Heart right ventricle (tissue), 16 donors: ENCODE measurements at regions not wholly inside any gene's neighbourhood (a gene's known extent, or its start where the extent isn't known, plus 50 kb on each side); places are given as distances from the start of the nearest gene placed in this dataset.
A peak's percentile ranks its signal among the peaks of the same experiment; 100 is the strongest.

Experiments used
- ATAC-seq, 8 donors: fragments of 200-7000 bp; cut with Tn5 transposase; one replicate each; pipeline ENCODE4 v1.9.1; 2020; ENCODE audit warnings: mild to moderate bottlenecking in 8 of 8, moderate library complexity in 8 of 8, moderate number of reproducible peaks in 1 of 8
- DNase-seq, 2 donors: peaks; one replicate each; pipeline ENCODE4 v3.0.0-alpha.2; 2020
- H3K27ac ChIP-seq, 10 donors: fragments of 200-600 bp; sonication (generic) in 2 of 10; one replicate each; pipeline versions ENCODE4 v1.5.0 to v1.8.0; 2020 to 2022; ENCODE audit warnings: mild to moderate bottlenecking in 3 of 10
- H3K27me3 ChIP-seq, 7 donors: fragments of 200-600 bp; one replicate each; pipeline ENCODE4 v1.8.0; 2021 to 2022; ENCODE audit warnings: mild to moderate bottlenecking in 2 of 7
- H3K36me3 ChIP-seq, 9 donors: fragments of 200-600 bp; sonication (generic) in 1 of 9; one replicate each; pipeline versions ENCODE4 v1.5.0 to v1.8.0; 2020 to 2022; ENCODE audit warnings: mild to moderate bottlenecking in 2 of 9
- H3K4me1 ChIP-seq, 9 donors: fragments of 200-600 bp; sonication (generic) in 1 of 9; one replicate each; pipeline versions ENCODE4 v1.5.0 to v1.8.0; 2020 to 2022; ENCODE audit warnings: mild to moderate bottlenecking in 4 of 9
- H3K4me3 ChIP-seq, 10 donors: fragments of 200-600 bp; sonication (generic) in 2 of 10; one replicate each; pipeline versions ENCODE4 v1.5.0 to v1.8.0; 2020 to 2022; ENCODE audit warnings: mild to moderate bottlenecking in 7 of 10, moderate library complexity in 2 of 10
- H3K9me3 ChIP-seq, 11 donors: fragments of 200-600 bp in 10 of 11; sonication (generic) in 2 of 11; one replicate each; pipeline versions ENCODE4 v1.5.0 to v1.8.0; 2013 to 2022; ENCODE audit warnings: mild to moderate bottlenecking in 2 of 11, control low read depth in 1 of 11, moderate library complexity in 1 of 11
- CTCF ChIP-seq, 9 donors: fragments of 200-600 bp; sonication (generic) in 2 of 9; IDR thresholded peaks; one replicate each; pipeline versions ENCODE4 v1.5.0 to v1.8.0; 2021 to 2022; ENCODE audit warnings: antibody characterized with exemption in 9 of 9, mild to moderate bottlenecking in 5 of 9, moderate library complexity in 1 of 9
- WGBS, 2 donors: extraction: QIAGEN DNeasy Blood & Tissue Kit; methylation state at CpG; one replicate each; pipeline ENCODE4 v1.1.7; 2013; ENCODE audit warnings: inconsistent platforms in 1 of 2; 5-methylcytosine and 5-hydroxymethylcytosine counted together
- intact Hi-C, 10 donors: fragments of 100-400 bp; cut with DNase I; formaldehyde crosslinking; loops; one replicate each; pipeline versions ENCODE4 v1.11.1 to v1.14.2; 2022
- donor health status: Arrhythmogenic right ventricular cardiomyopathy.
- donor health status: ischemic (EF 13 %, LVEDD 7.1; RV severe dilation, severe dysfunction).
- donor health status: healthy with polysubstance abuse.
- donor health status: DM: no; HTN: yes; CAD: no.
- donor health status: DM: no; HTN: no; CAD: no.
- donor health status: ischemic (EF 25% LVEDD 6.9; RV normal size, moderate dysfunction).
- donor health status: ischemic (EF 25% LVEDD 5.7; RV mildly dilated, moderate dysfunction).
- donor health status: healthy.
- donor health status: DM: yes; HTN: yes; CAD: no.
- donor health status: Ischemic cardiomyopathy.
- donor health status: ischemic (EF 35%, LVEDD 5.7; RV mildly dilated, moderate dysfunction).
- donor health status: nonischemic (EF 11% LVEDD 7.7; RV severe dilation, severe dysfunction).
- donor health status: DM: yes; HTN: yes; CAD: no.
- donor health status: PGD.
- donor health status: ischemic (EF 29% LVEDD 5.4; RV normal size, mild dysfunction).
- donor health status: nonischemic (EF 23%, LVEDD 6.1; RV moderate dilation, normal function).

DNA sequence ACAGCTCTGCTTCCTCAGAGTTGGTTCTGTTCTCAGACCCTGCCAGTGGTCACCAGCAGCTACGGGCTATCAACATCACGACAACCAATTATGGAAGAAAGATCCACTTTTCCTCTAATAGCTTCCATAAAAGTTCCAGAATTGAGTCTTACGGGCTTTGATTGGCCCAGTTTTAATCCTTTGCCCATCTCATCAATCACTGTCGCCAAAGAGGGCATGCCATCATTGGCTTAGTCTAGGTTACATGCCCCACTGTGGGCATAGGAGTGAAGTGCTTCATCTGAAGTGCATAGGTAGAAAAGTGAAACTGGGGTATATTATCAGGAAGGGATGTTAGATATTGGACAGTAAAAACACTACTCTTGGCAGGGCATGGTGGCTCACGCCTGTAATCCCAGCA is 76.6 kb upstream of the DHX40 start:
- DNase-seq: no peak
- intact Hi-C loops: no loop called here
- no peaks in the 10 kb centered on the region for H3K36me3 ChIP-seq
- H3K27me3 ChIP-seq: no peaks in the 10 kb centered on the region
- H3K27ac ChIP-seq: no peak overlapping the region
- WGBS, 2 donors: 93 to 95% methylated on average over 5 of the region's 5 CpGs
- no peak for TF ChIP-seq CTCF (IDR thresholded peaks at IDR 0.05)
- ATAC-seq: no peak
- H3K9me3 ChIP-seq: no peaks in the 10 kb centered on the region
- H3K4me1 ChIP-seq: peaks cover 0 to 19% (median 2%) of the 10 kb centered on the region in 9 donors
- H3K4me3 ChIP-seq: no peak overlapping the region

- no peak overlapping the region for H3K4me3 ChIP-seq
- WGBS, 2 donors: 19 to 33% methylated on average over 3 of the region's 3 CpGs
- H3K36me3 ChIP-seq: no peaks in the 10 kb centered on the region
- H3K4me1 ChIP-seq: peaks cover 0 to 19% (median 2%) of the 10 kb centered on the region in 9 donors
- no peak for DNase-seq
- ATAC-seq: peak in 6 of 8 donors; percentile 80 to 92 (median 89)
- no peak for TF ChIP-seq CTCF (IDR thresholded peaks at IDR 0.05)
- intact Hi-C loops: no loop called here
- no peaks in the 10 kb centered on the region for H3K9me3 ChIP-seq
- H3K27ac ChIP-seq: peak overlapping the region in 9 of 10 donors; percentile 10 to 72 (median 64)
- H3K27me3 ChIP-seq: no peaks in the 10 kb centered on the region
These were observed 75.2 kb upstream of the DHX40 start for GRCh38 chr17:59490216-59490615.

- Histone ChIP-seq H3K27me3 (no peaks in the 10 kb centered on the region), H3K9me3 (no peaks in the 10 kb centered on the region), H3K4me3 (no peak overlapping the region), H3K4me1 (peaks cover 0 to 19% (median 2%) of the 10 kb centered on the region in 9 donors), H3K36me3 (no peaks in the 10 kb centered on the region), H3K27ac (no peak overlapping the region)
- ATAC-seq (no peak), DNase-seq (no peak)
- intact Hi-C loops: no loop called here
- WGBS, 2 donors: 61 to 62% methylated on average over 5 of the region's 5 CpGs
- no peak for TF ChIP-seq CTCF (IDR thresholded peaks at IDR 0.05)
These were observed 73.9 kb upstream of the DHX40 start for GRCh38 chr17:59491353-59492090.

DNA sequence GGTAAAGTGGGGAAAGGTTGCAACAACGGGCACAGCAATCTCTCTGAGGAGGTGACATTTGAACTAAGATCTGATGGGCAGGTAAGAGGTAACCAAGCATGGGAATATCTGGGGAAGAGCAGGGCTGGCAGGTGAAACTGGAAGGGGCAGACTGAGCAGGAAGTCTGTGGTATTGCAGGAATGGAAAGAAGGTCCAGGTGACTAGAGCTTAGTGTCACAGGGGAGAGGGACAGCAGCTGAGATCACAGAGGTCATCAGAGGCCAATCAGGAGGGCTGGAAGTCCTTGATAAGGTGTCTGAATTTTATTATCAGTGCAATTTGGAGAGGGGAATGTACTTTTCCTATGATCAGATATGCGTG is 73.3 kb upstream of the DHX40 start:
- H3K27me3 ChIP-seq: no peaks in the 10 kb centered on the region
- H3K4me1 ChIP-seq: peaks cover 0 to 19% (median 2%) of the 10 kb centered on the region in 9 donors
- intact Hi-C loops: no loop called here
- H3K36me3 ChIP-seq: no peaks in the 10 kb centered on the region
- no peak overlapping the region for H3K4me3 ChIP-seq
- TF ChIP-seq CTCF (IDR thresholded peaks at IDR 0.05): no peak
- DNase-seq: no peak
- no peak overlapping the region for H3K27ac ChIP-seq
- H3K9me3 ChIP-seq: no peaks in the 10 kb centered on the region
- no peak for ATAC-seq
- 51 to 67% methylated on average over 2 of the region's 2 CpGs for WGBS, 2 donors
